GM19099 (cell line): ENCODE measurements at regions not wholly inside any gene's neighbourhood (a gene's known extent, or its start where the extent isn't known, plus 50 kb on each side); places are given as distances from the start of the nearest gene placed in this dataset.

ENCODE experiments used
- POLR2A ChIP-seq: IDR thresholded peaks from 3 replicates; pipeline ENCODE4 v1.6.1; 2011; ENCODE audit warnings: low read depth; ENCODE audit not compliant: insufficient read length; ENCODE audit errors: extremely low read depth

GRCh38 chrX:40385256-40385655, 195.5 kb upstream of the ATP6AP2 start:
- no peak for TF ChIP-seq POLR2A

DNA sequence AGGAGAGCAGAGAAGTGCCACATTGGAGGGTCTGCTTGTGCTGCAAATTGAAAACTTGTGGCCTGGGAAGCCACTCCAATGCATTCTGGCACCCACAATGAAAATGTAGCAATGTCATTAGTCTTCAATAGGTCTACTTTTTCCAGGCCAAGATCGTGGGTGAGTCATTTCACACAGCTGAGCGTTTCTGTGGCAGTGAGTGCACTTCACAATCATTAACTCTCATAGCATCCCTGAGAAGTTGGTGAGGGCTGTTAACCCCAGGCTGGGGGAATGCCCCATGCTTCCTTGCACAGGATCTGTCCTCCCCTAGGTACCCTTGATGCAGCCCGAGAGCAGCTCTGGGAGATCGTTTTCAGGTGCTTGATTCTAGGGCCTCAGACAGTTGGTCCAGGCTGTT, 196.8 kb upstream of the ATP6AP2 start:
- no peak for TF ChIP-seq POLR2A

DNA sequence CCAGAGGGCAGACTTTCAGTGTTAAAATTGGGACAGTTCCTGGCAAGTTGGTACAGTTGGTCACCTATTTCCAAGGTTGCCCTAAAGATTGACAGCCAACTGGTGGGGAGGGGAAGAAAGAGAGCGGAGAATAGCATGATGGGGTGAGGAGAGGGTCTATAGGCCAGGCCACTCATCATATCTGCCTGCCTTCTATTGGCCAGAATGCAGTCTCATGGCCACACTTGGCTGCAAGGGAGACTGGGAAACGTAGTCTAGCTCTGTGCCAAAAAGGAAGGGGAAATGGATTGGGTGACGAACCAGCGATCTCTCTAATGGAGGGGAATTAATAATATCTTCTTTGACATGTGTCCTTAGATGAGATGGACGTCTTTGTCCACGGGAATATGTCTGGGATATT, 197.4 kb upstream of the ATP6AP2 start:
- no peak for TF ChIP-seq POLR2A

- TF ChIP-seq POLR2A = no peak
Observed at GRCh38 chrX:40380655-40381488, 199.9 kb upstream of the ATP6AP2 start.

DNA sequence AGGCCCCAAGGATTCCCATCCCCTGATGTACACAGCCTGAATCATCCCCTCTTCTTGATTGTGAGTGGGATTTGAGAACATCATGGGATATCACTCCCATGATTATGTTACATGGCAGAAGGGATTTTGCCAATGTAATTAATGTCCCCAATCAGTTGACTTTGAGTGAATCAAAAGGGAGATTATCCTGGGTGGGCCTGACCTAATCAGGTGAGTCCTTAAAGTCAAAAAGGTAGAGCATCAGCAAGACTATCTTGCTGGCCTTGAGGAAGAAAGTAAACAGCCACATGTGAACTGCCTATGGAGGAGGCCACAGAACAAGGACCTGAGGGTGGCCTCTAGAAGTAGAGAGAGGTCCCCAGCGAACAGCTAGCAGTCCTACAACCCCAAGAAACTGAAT, 203.1 kb upstream of the ATP6AP2 start:
- no peak for TF ChIP-seq POLR2A

- no peak for TF ChIP-seq POLR2A
Observed at GRCh38 chrX:40374486-40374885, 206.3 kb upstream of the ATP6AP2 start.

DNA sequence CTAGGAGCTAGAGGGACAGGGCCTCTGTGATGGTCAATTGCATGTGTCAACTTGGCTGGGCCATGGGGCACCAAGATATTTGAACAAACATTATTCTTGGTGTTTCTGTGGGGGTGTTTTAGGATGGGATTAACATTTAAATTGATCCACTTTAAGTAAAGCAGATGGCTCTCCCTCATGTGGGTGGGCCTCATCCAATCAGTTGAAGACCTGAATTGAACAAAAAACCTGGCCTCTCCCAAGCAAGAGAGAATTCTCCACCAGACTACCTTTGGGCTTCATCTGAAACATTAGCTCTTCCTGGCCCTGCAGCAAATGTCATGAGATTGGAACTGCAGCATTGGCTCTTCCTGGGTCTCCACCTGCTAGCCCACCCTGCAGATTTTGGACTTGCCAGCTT, 207.1 kb upstream of the ATP6AP2 start:
- no peak for TF ChIP-seq POLR2A

- TF ChIP-seq POLR2A = no peak
Observed at GRCh38 chrX:40373025-40373424, 207.7 kb upstream of the ATP6AP2 start.

- TF ChIP-seq POLR2A = no peak
Observed at GRCh38 chrX:40371376-40371775, 209.4 kb upstream of the ATP6AP2 start.

- no peak for TF ChIP-seq POLR2A
Observed at GRCh38 chrX:40368611-40369061, 212.1 kb upstream of the ATP6AP2 start.

DNA sequence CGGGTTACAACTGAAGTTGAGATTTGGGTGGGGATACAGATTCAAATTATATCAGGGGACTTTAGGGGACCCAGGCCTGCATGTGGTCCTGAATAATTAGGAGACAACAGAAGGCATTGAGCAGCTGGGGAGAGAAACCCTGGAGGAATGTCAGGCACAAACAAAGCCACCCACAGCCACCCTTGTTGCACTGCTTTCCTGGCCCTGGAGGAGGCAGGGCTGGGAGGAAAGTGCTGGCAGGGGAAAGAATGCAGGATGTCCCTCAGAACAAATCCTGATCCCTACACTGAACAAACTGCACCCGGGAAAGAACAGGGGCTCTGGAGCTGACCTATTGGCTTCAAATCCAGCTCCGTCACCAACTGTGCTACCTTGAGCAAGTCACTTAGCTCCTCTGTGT, 214.1 kb upstream of the ATP6AP2 start:
- TF ChIP-seq POLR2A = no peak

DNA sequence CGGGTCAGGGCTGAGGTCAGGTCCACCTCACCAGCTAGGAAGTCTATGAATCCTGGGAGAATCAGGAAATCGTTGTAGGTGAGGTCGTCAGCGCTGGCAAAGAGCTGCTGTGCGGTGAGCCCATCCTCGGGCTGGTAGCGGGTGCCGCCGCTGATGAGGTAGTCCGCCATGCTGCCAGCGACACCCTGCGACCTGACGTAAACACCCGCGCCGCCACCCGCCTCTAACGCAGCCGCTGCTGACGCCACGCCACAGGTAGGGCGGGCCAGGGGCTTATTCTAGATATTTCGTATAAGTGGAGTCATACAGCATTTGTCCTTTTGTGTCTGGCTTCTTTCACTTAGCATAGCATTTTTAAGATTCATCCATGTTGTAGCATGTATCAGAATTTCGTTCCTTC, 220.2 kb upstream of the ATP6AP2 start:
- no peak for TF ChIP-seq POLR2A

- TF ChIP-seq POLR2A = no peak
Observed at GRCh38 chrX:40359593-40359992, 221.2 kb upstream of the ATP6AP2 start.

- no peak for TF ChIP-seq POLR2A
Observed at GRCh38 chrX:40358994-40359393, 221.8 kb upstream of the ATP6AP2 start.

DNA sequence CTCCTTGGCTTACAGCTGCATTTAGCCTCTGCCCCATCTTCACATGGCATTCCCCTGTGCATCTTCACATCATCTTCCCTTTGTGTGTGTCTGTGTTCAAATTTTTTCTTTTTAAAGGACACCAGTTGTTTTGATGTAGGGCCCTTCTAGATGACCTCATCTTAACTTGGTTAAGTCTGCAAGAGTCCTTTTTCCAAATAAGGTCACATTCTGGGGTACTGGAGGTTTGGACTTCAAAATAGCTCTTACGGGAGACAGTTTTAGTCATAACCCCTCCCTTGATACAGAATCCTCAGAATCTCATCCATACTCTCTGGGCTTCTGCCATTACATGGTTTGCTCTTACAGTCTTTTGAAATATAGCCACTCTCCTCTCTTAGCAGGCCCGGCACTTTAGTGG, 231.5 kb upstream of the ATP6AP2 start:
- no peak for TF ChIP-seq POLR2A

- TF ChIP-seq POLR2A = no peak
Observed at GRCh38 chrX:40346379-40346778, 234.4 kb upstream of the ATP6AP2 start.

GRCh38 chrX:40343319-40343718, 237.5 kb upstream of the ATP6AP2 start:
- TF ChIP-seq POLR2A = no peak
